ENCODE measurements at regions not wholly inside any gene's neighbourhood (a gene's known extent, or its start where the extent isn't known, plus 50 kb on each side); places are given as distances from the start of the nearest gene placed in this dataset.
"Not testable (repeated sequence)": the region's sequence is repeated elsewhere in the genome, so short reads cannot be mapped to it uniquely, and the experiment has no call there.

DNA sequence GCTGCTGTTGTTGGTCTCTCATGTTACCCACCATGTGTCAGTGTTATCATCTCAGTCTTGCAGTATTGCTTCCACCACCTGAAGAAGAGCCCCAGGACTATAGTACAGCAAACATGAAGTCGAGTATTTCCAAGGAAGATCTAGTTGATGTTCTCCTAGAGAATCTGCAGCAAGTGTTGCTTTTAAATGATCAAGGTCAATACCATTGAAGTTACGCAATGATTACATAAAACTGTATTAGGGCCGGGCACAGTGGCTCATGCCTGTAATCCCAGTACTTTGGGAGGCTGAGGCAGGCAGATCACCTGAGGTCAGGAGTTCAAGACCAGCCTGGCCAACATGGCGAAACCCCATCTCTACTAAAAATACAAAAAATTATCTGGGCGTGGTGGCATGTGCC lies 173.9 kb downstream of the TJP1 start:
- DNase-seq (ENCODE audit: low read depth); in situ Hi-C loops (cut with HindIII; ENCODE audit: low pct_unique_long_range_greater_than_20kb, low sequenced_read_pairs): not testable (repeated sequence)

DNA sequence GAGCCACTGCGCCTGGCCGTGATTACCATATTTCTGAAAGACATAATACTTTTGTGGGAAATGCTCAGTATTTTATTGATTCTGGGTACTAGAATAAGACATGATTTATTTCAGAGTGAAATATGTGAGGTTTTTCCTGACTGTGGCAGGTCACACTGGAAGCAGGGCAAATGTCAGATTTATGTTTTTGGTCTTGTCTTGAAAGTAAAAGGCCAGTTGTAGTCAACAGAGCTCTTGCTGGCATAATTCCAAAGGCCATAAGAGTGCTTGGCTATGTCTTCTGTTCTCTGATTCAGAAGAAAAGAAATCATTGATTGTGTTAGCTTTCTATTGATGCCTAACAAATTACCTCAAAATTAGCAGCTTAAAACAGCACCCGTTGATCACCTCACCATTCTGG lies 176.4 kb downstream of the TJP1 start:
- in situ Hi-C loops (cut with HindIII; ENCODE audit: low pct_unique_long_range_greater_than_20kb, low sequenced_read_pairs), result no loop called here

DNA sequence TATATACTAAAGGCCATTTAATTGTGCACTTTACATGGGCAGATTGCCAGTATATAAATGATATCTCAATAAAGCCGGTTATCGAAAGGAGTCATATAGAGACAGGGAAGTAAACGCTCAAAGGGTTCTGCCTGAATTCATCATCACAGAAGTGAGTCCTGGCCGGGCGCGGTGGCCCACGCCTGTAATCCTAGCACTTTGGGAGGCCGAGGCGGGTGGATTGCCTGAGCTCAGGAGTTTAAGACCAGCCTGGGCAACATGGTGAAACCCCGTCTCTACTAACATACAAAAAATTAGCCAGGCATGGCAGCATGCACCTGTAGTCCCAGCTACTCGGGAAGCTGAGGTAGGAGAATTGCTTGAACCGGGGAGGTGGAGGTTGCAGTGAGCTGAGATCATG lies 177.9 kb downstream of the TJP1 start:
- in situ Hi-C loops (cut with HindIII; ENCODE audit: low pct_unique_long_range_greater_than_20kb, low sequenced_read_pairs); DNase-seq (ENCODE audit: low read depth): not testable (repeated sequence)

More for the DNA sequence above, 176.4 kb downstream of the TJP1 start:
- no peak for DNase-seq (ENCODE audit: low read depth)

DNA sequence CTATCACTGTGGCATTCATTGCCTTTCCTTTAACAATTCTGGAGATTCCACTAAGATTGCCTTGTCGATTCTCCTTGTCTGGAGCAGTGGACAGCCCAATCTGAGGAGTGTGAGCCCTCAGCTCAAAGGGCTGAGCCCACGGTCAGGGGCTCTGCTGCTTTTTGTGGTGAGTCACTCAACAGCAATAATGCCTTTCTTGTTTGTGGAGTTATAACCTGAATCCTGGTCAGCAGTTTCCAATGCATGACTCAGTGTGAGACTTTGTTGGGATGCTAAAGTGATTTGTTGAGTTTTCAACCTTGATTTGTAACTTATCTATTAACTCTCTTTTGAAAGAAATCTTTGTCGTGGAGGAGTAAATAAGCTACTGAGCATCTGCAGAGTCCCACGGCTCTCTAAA lies 183.5 kb downstream of the TJP1 start:
- no peak for DNase-seq (ENCODE audit: low read depth)
- in situ Hi-C loops (cut with HindIII; ENCODE audit: low pct_unique_long_range_greater_than_20kb, low sequenced_read_pairs), result no loop called here

DNA sequence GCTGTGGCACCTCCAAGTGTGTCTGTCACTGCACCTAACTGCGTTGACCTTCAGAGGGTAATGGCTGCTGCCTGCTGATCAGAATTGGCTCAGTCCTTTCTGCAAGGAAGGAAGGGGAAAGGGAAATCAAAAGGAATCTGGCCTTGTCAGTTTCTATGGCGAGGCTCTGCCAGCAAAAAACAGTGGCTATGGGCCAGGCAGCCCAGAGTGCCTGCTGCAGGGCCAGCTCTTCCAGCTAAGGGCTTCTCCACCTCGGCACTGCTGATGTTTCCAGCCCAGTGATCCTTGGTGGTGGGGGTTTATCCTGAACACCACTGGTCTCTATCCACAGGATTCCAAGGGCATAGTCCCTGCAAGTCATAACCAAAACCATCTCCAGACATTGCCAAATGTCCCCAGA lies 184.3 kb downstream of the TJP1 start:
- in situ Hi-C loops (cut with HindIII; ENCODE audit: low pct_unique_long_range_greater_than_20kb, low sequenced_read_pairs), result no loop called here
- no peak for DNase-seq (ENCODE audit: low read depth)

DNA sequence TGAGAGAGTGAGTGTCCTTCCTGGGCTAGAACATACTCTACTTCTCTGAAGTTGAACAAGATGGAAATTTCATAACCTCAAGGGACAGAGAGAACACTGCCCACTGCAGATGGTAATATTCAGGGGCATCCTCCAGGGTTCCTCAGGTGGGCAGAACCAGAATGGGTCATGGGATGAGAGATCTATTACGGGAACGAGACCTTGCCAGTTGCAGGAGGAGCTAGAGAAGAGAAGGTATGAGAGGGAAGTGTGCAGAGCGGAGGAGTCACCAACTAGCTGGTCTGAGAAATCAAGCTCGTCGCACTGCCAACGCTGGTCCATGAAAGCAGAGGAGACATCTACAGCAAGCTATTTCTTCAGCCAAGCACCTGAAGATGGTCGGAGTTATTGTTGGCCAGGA lies 184.7 kb downstream of the TJP1 start:
- in situ Hi-C loops (cut with HindIII; ENCODE audit: low pct_unique_long_range_greater_than_20kb, low sequenced_read_pairs), result no loop called here
- no peak for DNase-seq (ENCODE audit: low read depth)

DNA sequence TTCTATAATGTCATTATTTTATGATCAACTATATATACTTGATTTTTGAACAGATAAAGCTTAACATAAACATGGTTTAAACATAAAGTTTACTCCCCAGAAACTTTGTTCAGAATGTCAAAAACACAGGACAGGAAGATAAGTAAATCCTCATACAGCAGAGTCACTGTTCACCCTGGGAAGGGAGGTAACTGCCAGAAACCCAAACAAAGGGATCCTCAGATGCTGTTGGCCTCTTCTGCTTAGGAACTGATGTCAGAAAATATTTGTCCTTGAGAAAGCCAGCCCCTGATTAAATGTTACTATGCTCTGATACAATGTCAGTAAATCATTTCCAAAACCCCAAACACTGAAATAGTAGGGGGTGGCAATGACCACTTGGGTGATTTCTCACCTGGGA lies 185.3 kb downstream of the TJP1 start:
- in situ Hi-C loops (cut with HindIII; ENCODE audit: low pct_unique_long_range_greater_than_20kb, low sequenced_read_pairs), result no loop called here
- no peak for DNase-seq (ENCODE audit: low read depth)

DNA sequence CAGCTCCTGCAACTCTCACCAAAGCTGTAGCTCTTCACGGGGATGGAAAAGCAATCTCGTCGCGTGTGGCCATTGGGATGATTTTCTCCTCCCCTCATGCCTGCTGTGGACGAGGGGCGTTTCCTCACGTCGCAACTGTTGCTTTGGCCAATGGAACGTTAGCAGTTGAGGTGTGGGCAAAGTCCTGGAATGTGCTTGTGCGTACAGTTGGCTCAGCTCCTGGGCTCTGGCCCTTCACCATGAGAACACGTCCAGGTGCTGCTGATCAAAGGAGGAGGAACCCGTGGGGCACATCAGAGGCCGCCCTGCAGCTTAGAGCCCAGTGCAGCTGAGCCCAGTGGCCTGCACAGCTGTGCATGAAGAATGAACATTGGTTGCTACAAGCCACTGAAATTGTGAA lies 186.1 kb downstream of the TJP1 start:
- DNase-seq (ENCODE audit: low read depth), result no peak
- in situ Hi-C loops (cut with HindIII; ENCODE audit: low pct_unique_long_range_greater_than_20kb, low sequenced_read_pairs), result no loop called here

DNA sequence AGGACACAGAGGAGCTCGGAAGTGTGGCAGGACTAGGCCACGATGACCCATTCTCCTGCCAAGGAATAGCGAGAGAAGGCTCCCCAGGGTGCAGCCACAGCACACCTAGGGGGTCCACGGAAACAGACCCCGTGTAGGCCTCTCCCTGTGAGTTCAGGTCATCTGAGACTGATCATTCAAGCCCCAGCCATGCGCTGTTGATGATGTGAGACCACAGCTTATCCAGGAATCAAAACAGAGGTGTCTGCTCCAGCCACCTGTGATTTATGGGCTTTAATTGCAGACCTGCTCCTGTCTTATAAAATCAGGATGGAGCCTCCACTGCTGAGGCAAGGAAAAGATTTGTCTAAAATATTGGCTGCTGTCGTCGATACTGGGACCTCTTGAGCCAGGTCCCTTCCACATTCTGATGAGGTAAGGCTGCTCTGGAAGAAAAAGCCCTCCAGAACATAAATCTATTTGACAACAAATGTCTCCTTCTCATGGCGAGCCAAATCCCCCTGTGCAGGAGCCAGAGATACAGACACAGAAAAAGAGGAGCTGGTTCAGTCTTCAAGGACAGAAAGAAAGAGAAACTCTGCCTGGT lies 186.7 kb downstream of the TJP1 start:
- in situ Hi-C loops (cut with HindIII; ENCODE audit: low pct_unique_long_range_greater_than_20kb, low sequenced_read_pairs), result no loop called here
- DNase-seq (ENCODE audit: low read depth), result no peak

DNA sequence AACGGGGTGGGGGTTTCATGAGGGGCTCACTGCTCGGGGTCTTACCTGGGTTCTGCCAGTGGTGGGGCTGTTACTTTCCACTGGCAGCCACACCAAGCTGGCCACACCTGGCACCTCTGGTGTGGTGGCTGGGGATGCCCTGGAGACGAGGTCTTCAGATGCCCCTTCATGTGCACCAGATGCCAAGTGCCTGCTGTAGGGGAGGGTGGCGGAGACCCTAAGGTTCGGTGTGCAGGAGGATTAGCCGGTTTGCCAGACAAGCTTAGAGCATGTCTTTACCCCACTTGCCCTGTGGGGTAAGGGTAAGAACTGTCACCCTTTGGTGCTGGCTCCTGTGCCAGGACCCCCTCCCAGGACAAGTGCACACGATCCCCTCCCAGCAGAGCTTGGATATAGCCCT lies 188.3 kb downstream of the TJP1 start:
- in situ Hi-C loops (cut with HindIII; ENCODE audit: low pct_unique_long_range_greater_than_20kb, low sequenced_read_pairs), result no loop called here

DNA sequence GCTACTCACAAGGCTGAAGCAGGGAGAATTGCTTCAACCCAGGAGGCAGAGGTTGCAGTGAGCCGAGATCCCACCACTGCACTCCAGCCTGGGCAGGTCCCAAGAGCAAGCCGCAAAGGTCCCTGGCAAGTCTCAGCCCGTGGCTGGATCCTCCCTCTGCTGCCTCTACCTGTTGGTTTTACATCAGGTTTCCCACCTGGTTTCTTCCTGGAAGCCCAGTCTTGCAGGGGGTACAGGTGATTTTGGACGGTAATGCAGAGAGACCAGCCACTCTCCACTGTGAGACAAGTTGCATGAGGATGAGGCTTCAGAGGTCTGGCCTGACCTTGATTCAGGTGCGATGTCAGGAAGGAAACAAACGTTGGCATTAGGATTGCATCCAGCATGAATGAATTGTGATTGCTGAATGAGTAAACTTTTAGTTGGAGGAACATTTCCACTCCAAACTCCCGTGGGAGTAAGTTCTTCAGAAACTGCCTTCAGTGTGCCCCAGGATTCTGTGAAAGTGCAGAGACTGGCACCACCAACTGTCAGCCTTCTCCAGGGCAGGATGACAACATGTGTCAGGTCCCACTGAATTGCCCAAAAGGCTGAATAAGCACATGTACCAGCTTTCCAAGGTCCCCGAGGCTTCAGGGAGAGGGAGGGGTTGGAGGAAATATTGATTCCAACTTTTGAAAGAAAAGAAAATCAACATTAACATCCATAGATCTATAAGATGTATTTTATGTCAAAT lies 189.4 kb downstream of the TJP1 start:
- DNase-seq (ENCODE audit: low read depth), result no peak
- in situ Hi-C loops (cut with HindIII; ENCODE audit: low pct_unique_long_range_greater_than_20kb, low sequenced_read_pairs), result no loop called here

More for the DNA sequence above, 188.3 kb downstream of the TJP1 start:
- no peak for DNase-seq (ENCODE audit: low read depth)

DNA sequence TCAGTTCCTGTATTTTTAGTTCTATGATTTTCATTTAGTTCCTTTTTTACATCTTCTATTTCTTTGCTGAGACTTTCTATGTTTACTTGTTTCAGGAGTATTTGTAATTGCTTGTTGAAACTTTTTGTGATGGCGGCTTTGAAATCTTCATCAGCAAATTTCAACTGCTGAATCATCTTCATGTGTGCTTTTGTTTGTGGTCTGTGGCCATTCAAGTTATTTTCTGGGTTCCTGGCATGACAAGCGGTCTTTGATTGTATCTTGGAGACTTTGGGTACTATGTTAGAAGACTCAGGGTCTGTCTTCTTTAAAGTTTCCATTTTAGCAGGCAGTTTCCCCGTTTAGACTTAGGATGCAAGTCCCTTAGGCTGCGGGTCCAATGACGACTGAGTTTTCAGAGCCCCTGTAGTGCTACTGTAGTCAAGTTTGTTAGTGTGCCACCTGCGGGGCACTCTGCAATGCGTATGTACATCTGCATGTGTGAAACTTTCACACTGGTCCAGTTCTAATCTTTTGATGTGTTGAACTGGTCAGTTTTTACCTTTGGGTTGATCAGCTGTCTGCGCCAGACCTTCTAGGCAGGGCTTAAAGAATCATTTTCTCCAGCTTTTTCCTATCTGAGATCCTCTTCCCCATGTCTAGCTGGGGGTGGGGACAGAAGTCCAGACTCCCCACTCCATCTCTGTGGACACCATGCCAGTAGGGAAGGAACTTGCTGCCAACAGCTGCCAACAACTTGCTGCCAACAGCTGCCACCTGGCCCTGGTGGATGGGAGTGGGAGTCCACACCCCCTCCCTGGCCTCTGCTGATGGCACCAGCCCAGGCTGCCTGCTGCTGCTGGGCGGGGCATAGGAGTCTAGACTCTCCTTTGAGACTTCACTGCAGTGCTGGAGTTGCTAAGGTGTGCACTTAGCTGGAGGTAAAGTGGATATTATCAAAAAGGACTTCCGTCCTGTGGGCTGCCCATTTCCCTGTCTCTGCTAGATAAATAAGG lies 190.9 kb downstream of the TJP1 start:
- DNase-seq (ENCODE audit: low read depth), result no peak
- in situ Hi-C loops (cut with HindIII; ENCODE audit: low pct_unique_long_range_greater_than_20kb, low sequenced_read_pairs), result no loop called here

DNA sequence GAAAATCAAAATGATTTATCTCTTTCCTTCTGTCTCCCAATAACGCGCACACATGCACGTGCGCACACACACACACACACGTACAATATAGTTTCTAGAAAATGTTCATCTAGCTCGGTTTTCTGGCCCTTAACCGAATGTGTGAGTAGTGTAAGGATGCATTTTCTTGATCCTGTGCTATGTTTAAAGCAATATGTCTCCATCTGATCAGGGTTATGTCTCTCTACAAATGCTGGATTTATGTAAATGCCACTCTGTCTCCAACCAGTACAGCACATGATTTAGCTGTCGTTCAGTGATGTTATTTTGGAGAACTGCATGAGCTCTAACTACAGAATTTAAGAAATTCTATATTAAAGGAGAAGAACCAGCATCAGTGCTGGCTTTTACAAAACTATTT lies 198.0 kb downstream of the TJP1 start:
- in situ Hi-C loops (cut with HindIII; ENCODE audit: low pct_unique_long_range_greater_than_20kb, low sequenced_read_pairs), result no loop called here
- no peak for DNase-seq (ENCODE audit: low read depth)

DNA sequence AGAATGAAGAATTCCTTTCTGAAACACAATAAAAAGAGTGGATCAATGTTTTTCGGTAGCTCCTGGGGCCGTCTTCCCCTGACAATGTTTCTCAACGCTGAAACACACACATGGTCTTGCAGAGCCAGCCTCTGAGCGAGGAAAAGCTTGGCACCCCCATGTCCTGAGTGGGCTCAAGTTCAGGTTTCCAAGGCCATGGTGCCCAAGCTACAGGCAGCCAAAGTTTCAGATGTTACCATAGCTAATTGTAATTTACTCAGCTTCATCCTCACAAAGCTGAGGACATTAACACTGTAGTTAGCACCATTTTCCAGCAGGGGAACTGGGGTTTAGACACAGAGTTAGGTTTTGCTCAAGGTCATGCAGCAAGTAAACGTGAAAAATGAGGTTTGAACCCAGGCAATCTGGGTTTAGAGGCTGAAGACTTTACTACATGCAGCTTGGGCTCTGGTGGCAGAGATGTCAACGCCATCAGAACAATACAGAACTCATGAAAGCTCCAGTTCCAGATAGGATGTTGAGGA lies 199.1 kb downstream of the TJP1 start:
- in situ Hi-C loops (cut with HindIII; ENCODE audit: low pct_unique_long_range_greater_than_20kb, low sequenced_read_pairs), result no loop called here
- no peak for DNase-seq (ENCODE audit: low read depth)

DNA sequence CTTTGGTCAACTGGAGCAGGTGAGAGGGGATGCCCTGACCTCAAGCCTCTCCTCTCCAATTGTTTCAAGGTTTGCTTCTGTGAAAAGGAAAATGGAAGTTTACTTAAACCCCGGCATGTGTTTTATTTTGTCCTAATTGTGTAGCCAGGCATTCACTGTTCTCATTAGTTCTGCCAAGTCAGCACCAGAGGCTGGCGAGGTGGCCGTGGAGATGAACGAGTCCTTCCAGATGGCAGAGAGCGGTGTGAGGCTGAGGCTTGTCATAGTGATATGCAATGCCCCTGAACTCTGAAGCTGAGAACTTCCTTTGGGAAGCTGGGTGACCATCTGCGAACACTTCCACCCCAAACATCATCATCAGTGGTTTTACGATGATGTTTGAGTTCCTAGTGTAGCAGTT lies 199.6 kb downstream of the TJP1 start:
- in situ Hi-C loops (cut with HindIII; ENCODE audit: low pct_unique_long_range_greater_than_20kb, low sequenced_read_pairs), result no loop called here

DNA sequence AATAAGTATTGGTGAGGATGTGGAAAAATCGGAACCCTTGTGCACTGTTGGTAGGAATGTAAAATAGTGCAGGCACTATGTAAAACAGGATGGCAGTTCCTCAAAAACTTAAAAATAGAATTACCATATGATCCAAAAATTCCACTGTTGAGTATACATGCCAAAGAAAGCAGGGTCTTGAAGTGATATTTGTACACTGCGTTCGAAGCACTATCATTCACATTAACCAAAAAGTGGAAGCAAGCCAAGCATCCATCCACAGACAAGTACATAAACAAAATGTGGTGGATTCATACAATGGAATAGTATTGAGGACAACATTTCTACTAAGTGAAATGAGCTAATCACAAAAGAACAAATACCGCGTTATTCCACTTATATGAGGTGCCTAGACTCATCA lies 200.7 kb downstream of the TJP1 start:
- in situ Hi-C loops (cut with HindIII; ENCODE audit: low pct_unique_long_range_greater_than_20kb, low sequenced_read_pairs), result no loop called here
- no peak for DNase-seq (ENCODE audit: low read depth)

More for the DNA sequence above, 199.6 kb downstream of the TJP1 start:
- no peak for DNase-seq (ENCODE audit: low read depth)

DNA sequence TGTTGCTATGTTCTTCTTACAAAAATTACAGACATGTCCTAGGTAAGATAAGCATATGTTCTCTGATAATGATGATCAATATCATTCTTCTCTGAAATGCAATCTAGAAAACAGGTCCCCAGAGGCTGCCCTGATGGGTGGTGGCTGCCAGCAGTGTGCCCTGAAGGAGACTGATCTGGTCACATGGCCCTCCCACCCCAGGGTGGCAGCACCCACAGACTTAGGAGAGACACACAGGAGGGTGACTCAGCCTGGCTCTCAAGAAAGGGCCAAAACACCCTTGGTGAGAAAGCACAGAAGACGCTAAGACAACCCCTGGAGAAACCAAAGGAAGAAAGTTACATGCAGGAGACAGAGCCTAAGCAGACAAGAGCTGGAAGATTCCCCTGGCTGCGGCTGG lies 203.7 kb downstream of the TJP1 start:
- DNase-seq (ENCODE audit: low read depth), result no peak
- in situ Hi-C loops (cut with HindIII; ENCODE audit: low pct_unique_long_range_greater_than_20kb, low sequenced_read_pairs), result no loop called here

DNA sequence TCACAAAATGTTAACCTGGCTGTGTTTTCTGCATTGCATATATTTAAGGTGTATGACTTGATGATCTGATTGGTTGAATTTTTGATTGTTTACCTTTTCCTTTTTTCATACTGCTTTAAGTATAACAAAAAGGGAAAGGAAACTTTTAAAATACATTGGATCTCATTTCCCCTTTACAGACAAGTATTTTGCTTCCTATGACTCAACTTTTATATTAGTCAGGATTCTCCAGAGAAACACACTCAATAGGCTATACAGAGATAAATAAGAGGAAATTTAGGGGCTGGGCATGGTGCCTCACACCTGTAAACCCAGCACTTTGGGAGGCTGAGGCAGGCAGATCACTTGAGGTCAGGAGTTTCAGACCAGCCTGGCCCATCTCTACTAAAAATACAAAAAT lies 205.8 kb downstream of the TJP1 start:
- in situ Hi-C loops (cut with HindIII; ENCODE audit: low pct_unique_long_range_greater_than_20kb, low sequenced_read_pairs), result no loop called here
- no peak for DNase-seq (ENCODE audit: low read depth)

DNA sequence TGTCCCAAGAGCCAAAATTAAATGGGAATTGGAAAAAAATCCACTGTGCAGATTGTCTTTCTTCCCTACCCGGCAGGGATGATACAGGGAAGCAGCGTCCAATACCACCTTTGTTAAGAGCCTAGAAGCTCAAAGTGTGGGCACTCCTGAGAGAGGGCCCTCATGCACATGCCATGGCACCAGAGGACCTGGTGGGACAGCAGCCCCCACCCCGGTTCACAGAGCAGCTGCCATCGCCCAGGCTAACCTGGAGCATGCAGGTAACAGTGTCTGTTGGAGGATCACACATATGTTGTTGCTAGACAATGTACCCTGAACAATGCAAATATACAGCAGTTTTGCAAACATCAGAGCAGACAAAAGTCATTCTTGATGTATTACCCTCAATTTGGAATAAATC lies 206.5 kb downstream of the TJP1 start:
- in situ Hi-C loops (cut with HindIII; ENCODE audit: low pct_unique_long_range_greater_than_20kb, low sequenced_read_pairs), result no loop called here
- DNase-seq (ENCODE audit: low read depth), result no peak

Measured in Caki2 (cell line).